ENCODE measurements at regions not wholly inside any gene's neighbourhood (a gene's known extent, or its start where the extent isn't known, plus 50 kb on each side); places are given as distances from the start of the nearest gene placed in this dataset.
A peak's percentile ranks its signal among the peaks of the same experiment; 100 is the strongest.

- TF ChIP-seq CTCF (conservative IDR thresholded peaks at IDR 0.05; ENCODE audit: low read depth, low read length) (no peak), EZH2 (IDR thresholded peaks at IDR 0.05; ENCODE audit: borderline replicate concordance, low read depth, low read length, poor library complexity, severe bottlenecking) (peak; percentile 37)
These were observed 118.4 kb upstream of the PRSS3 start for GRCh38 chr9:33676746-33677505.
